SU-DHL-6 (cell line): ENCODE measurements at regions not wholly inside any gene's neighbourhood (a gene's known extent, or its start where the extent isn't known, plus 50 kb on each side); places are given as distances from the start of the nearest gene placed in this dataset.

Experiments used
- CTCF ChIP-seq: fragments of 200-600 bp; sonication (generic); IDR thresholded peaks from one replicate; pipeline ENCODE4 v1.5.1; 2017; ENCODE audit warnings: antibody characterized with exemption, mild to moderate bottlenecking, low read length, moderate library complexity; ENCODE audit not compliant: insufficient read depth, poor library complexity, severe bottlenecking
- EZH2phosphoT487 ChIP-seq: fragments of 200-600 bp; sonication (generic), shearing (Covaris generic); conservative IDR thresholded peaks from 2 replicates; pipeline ENCODE4 v1.6.1; 2018; ENCODE audit warnings: mild to moderate bottlenecking, antibody characterized with exemption, low read length, moderate library complexity, mixed read lengths

GRCh38 chr2:106270471-106270891 lies 76.4 kb upstream of the UXS1 start:
- no peak for TF ChIP-seq CTCF
- no peak for TF ChIP-seq EZH2phosphoT487
